SK-N-SH treated with all-trans-retinoic acid at 6 μM for 48 hours (cell line): ENCODE measurements at regions not wholly inside any gene's neighbourhood (a gene's known extent, or its start where the extent isn't known, plus 50 kb on each side); places are given as distances from the start of the nearest gene placed in this dataset.

Experiments
- GLIS3 ChIP-seq: fragments of 250-450 bp; sonication (Bioruptor Pico); IDR thresholded peaks from 2 replicates; pipeline ENCODE4 v1.5.0; 2020; ENCODE audit warnings: mild to moderate bottlenecking, moderate library complexity
- ISL1 ChIP-seq: fragments of 250-450 bp; sonication (Bioruptor Pico); IDR thresholded peaks from 2 replicates; pipeline ENCODE4 v2.1.2; 2022; ENCODE audit warnings: mild to moderate bottlenecking, moderate library complexity
- OSR1 ChIP-seq: fragments of 250-450 bp; sonication (Bioruptor Pico); IDR thresholded peaks from 2 replicates; pipeline ENCODE4 v1.8.0; 2022; ENCODE audit warnings: moderate library complexity, mild to moderate bottlenecking, inconsistent platforms
- PPARA ChIP-seq: fragments of 250-450 bp; sonication (Bioruptor Pico); IDR thresholded peaks from 2 replicates; pipeline ENCODE4 v1.5.0; 2020; ENCODE audit warnings: mild to moderate bottlenecking, borderline replicate concordance
- SNAI2 ChIP-seq: fragments of 250-450 bp; sonication (Bioruptor Pico); IDR thresholded peaks from 2 replicates; pipeline ENCODE4 v1.5.0; 2020; ENCODE audit warnings: mild to moderate bottlenecking, moderate library complexity
- ZFP3 ChIP-seq: fragments of 250-450 bp; sonication (Bioruptor Pico); IDR thresholded peaks from 2 replicates; pipeline ENCODE4 v1.5.0; 2020; ENCODE audit warnings: mild to moderate bottlenecking, moderate library complexity
- ZFP30 ChIP-seq: fragments of 450-650 bp; formaldehyde crosslinking; IDR thresholded peaks from 2 replicates; pipeline ENCODE4 v1.5.0; 2022; ENCODE audit warnings: mild to moderate bottlenecking, moderate library complexity
- ZNF8 ChIP-seq: fragments of 450-650 bp; formaldehyde crosslinking; IDR thresholded peaks from 2 replicates; pipeline ENCODE4 v1.5.0; 2020; ENCODE audit warnings: mild to moderate bottlenecking, moderate library complexity
- TF ChIP-seq, protein P1 (sequence below): fragments of 250-450 bp; sonication (Bioruptor Pico); IDR thresholded peaks from 2 replicates; pipeline ENCODE4 v1.8.0; 2021; ENCODE audit warnings: low read depth, mild to moderate bottlenecking, moderate library complexity, borderline replicate concordance

DNA sequence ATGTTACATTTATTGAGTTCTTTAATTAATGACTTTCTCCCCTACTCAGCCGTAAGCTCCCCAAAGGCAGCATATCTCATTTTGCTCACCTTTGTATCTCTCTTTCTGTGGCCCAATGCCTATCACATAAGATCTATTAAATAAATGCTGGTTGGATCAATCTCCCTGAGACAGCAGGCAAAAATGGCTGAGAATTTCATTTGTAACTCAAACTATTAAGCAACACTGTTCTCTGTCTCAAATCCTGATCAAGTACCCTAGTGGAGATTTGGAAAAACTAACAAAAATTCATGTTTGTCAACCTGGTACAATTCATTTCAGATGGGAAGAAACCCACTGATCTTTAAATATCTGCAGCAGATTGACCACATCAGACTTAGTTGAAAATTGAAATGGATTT lies 127.4 kb downstream of the ZFAND4 start:
- TF ChIP-seq OSR1 (CRISPR knock-in tag) (no peak), ZFP3 (CRISPR knock-in tag) (no peak), ZFP30 (CRISPR knock-in tag) (no peak), PPARA (CRISPR knock-in tag) (no peak), SNAI2 (CRISPR knock-in tag) (no peak), ZNF8 (CRISPR knock-in tag) (no peak), GLIS3 (CRISPR knock-in tag) (no peak), ISL1 (CRISPR knock-in tag) (no peak)
- TF ChIP-seq, protein P1, sequence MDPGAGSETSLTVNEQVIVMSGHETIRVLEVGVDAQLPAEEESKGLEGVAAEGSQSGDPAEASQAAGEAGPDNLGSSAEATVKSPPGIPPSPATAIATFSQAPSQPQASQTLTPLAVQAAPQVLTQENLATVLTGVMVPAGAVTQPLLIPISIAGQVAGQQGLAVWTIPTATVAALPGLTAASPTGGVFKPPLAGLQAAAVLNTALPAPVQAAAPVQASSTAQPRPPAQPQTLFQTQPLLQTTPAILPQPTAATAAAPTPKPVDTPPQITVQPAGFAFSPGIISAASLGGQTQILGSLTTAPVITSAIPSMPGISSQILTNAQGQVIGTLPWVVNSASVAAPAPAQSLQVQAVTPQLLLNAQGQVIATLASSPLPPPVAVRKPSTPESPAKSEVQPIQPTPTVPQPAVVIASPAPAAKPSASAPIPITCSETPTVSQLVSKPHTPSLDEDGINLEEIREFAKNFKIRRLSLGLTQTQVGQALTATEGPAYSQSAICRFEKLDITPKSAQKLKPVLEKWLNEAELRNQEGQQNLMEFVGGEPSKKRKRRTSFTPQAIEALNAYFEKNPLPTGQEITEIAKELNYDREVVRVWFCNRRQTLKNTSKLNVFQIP (CRISPR knock-in tag): no peak
